Endometrium (tissue), 2 donors: ENCODE measurements at regions not wholly inside any gene's neighbourhood (a gene's known extent, or its start where the extent isn't known, plus 50 kb on each side); places are given as distances from the start of the nearest gene placed in this dataset.
"Not testable (repeated sequence)": the region's sequence is repeated elsewhere in the genome, so short reads cannot be mapped to it uniquely, and the experiment has no call there.

Source experiments
- FAIRE-seq: peaks from 2 replicates; lab custom pipeline; 2012; peaks lifted over from hg19 to GRCh38; lab: Jason Lieb, UNC
- donor health status: control.
- donor health status: control.

- FAIRE-seq, result no peak
Observed at GRCh38 chr6:130716466-130716865, 110.7 kb upstream of the SMLR1 start.

- FAIRE-seq, result no peak
Observed at GRCh38 chr6:130717657-130718056, 109.5 kb upstream of the SMLR1 start.

- no peak for FAIRE-seq
Observed at GRCh38 chr6:130720076-130720715, 107.0 kb upstream of the SMLR1 start.

GRCh38 chr6:130724089-130724488 is 103.1 kb upstream of the SMLR1 start:
- FAIRE-seq, result no peak

- no peak for FAIRE-seq
Observed at GRCh38 chr6:130725551-130725950, 101.7 kb upstream of the SMLR1 start.

GRCh38 chr6:130728064-130728463 is 99.1 kb upstream of the SMLR1 start:
- FAIRE-seq, result not testable (repeated sequence)

- FAIRE-seq, result no peak
Observed at GRCh38 chr6:130730600-130730999, 96.6 kb upstream of the SMLR1 start.

- no peak for FAIRE-seq
Observed at GRCh38 chr6:130734161-130734560, 93.0 kb upstream of the SMLR1 start.

GRCh38 chr6:130740308-130740707 is 86.9 kb upstream of the SMLR1 start:
- no peak for FAIRE-seq

- no peak for FAIRE-seq
Observed at GRCh38 chr6:130742131-130742681, 85.0 kb upstream of the SMLR1 start.

GRCh38 chr6:130743175-130743574 is 84.0 kb upstream of the SMLR1 start:
- no peak for FAIRE-seq

GRCh38 chr6:130744576-130745366 is 82.4 kb upstream of the SMLR1 start:
- peak; percentile 93 for FAIRE-seq

- no peak for FAIRE-seq
Observed at GRCh38 chr6:130748041-130748440, 79.2 kb upstream of the SMLR1 start.

GRCh38 chr6:130749402-130749801 is 77.8 kb upstream of the SMLR1 start:
- FAIRE-seq, result no peak

- FAIRE-seq, result no peak
Observed at GRCh38 chr6:130752267-130752666, 74.9 kb upstream of the SMLR1 start.

GRCh38 chr6:130754786-130755367 is 72.3 kb upstream of the SMLR1 start:
- no peak for FAIRE-seq

- no peak for FAIRE-seq
Observed at GRCh38 chr6:130755368-130756034, 71.7 kb upstream of the SMLR1 start.

- FAIRE-seq, result no peak
Observed at GRCh38 chr6:130756824-130757223, 70.4 kb upstream of the SMLR1 start.

- no peak for FAIRE-seq
Observed at GRCh38 chr6:130758813-130759212, 68.4 kb upstream of the SMLR1 start.

GRCh38 chr6:130760006-130760405 is 67.2 kb upstream of the SMLR1 start:
- no peak for FAIRE-seq

GRCh38 chr6:130761286-130761685 is 65.9 kb upstream of the SMLR1 start:
- FAIRE-seq, result no peak

GRCh38 chr6:130765181-130765727 is 62.0 kb upstream of the SMLR1 start:
- no peak for FAIRE-seq
